VCaP (cell line): ENCODE measurements at regions not wholly inside any gene's neighbourhood (a gene's known extent, or its start where the extent isn't known, plus 50 kb on each side); places are given as distances from the start of the nearest gene placed in this dataset.

Source experiments
- H3K27ac ChIP-seq: fragments of 450-650 bp; 2 replicates; pipeline ENCODE4 v1.5.1; 2017
- TF ChIP-seq, protein P1 (sequence below): fragments of 450-650 bp; conservative IDR thresholded peaks from 2 replicates; pipeline ENCODE4 v1.5.1; 2017; ENCODE audit warnings: mild to moderate bottlenecking, moderate library complexity

DNA sequence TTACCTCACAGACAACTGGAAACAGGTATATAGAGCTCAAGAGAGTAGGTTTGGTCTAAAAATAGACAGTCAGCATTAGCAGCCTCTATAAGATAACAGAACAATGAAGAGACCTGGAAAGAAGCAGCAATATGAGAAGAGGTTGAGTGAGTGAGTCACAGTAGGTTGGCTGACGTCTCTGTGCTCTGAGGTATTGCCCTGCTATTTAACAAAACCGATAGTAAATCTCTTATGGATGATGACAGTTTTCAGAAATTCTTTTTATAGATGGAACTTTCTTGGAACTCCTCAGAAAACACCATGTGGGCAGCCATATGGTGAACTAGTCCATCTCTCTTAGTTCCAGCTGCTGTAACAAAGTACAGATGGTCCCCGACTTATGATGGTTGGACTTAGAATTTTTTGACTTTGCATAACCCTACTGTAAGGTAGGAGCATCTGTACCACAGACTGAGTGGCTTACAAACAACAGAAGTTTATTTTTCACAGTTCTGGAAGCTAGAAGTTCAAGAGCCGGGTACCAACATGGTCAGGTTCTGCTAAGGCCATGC, 123.5 kb downstream of the MBD2 start:
- TF ChIP-seq, protein P1, sequence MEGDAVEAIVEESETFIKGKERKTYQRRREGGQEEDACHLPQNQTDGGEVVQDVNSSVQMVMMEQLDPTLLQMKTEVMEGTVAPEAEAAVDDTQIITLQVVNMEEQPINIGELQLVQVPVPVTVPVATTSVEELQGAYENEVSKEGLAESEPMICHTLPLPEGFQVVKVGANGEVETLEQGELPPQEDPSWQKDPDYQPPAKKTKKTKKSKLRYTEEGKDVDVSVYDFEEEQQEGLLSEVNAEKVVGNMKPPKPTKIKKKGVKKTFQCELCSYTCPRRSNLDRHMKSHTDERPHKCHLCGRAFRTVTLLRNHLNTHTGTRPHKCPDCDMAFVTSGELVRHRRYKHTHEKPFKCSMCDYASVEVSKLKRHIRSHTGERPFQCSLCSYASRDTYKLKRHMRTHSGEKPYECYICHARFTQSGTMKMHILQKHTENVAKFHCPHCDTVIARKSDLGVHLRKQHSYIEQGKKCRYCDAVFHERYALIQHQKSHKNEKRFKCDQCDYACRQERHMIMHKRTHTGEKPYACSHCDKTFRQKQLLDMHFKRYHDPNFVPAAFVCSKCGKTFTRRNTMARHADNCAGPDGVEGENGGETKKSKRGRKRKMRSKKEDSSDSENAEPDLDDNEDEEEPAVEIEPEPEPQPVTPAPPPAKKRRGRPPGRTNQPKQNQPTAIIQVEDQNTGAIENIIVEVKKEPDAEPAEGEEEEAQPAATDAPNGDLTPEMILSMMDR = no peak
- no peak overlapping the region for H3K27ac ChIP-seq

GRCh38 chr18:54100466-54100865, 124.0 kb downstream of the MBD2 start:
- TF ChIP-seq, protein P1 = no peak

DNA sequence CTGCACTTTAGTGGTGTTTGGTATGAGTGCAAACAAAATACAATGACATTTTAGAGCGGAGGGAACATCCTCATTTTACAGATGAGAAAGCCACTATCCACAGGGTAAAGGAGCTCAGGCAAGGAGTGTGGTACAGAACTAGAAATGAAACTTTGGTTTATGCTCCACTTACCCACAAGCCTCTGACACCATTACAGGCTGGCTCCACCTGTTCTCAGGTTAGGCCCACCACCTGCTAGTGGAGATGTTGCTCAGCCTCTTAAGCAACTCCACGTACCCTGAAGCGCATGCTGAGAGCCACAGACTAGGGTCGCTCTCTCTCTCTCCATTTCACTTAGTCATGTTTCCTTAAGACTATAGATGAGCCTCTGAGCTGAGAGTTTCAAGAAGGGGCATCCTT, 130.0 kb downstream of the MBD2 start:
- no peak overlapping the region for H3K27ac ChIP-seq
- TF ChIP-seq, protein P1 = no peak

More at GRCh38 chr18:54100466-54100865, 124.0 kb downstream of the MBD2 start:
- no peak overlapping the region for H3K27ac ChIP-seq

- TF ChIP-seq, protein P1 = no peak
- no peak overlapping the region for H3K27ac ChIP-seq
These were observed 133.6 kb downstream of the MBD2 start for GRCh38 chr18:54090856-54091255.

DNA sequence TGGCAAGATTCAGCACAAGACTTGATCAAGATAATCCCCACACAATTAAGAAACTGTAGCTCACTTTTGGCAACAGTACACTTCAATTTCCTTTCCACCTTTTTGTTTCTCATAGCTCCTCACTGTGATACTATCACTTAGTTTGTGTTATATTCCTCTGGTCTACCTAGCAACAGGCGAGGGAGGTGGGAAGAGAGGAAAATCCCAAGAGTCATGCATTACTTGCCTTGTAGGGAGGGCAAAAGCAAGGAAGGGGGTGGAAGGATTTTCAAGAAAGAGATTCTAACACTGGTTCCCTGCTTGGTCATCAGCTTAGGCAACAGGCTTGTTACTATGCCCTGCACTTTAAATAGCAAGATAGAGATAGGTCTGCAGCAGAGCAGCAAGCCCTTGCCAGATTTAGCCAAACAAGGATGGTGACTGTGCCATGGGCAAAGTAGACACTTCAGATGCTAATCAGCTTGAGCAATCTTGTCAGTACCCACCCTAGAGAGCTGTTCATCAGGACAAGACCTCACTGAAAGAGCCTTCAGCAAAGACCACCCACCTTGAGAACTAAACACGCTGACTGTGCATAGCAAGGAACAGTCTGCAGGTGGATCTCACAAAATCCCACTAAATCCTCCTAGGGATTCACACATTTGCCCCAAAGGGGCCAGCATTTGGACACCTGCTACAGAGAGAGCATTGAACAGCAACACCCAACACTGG, 134.6 kb downstream of the MBD2 start:
- no peak overlapping the region for H3K27ac ChIP-seq
- TF ChIP-seq, protein P1 = no peak

DNA sequence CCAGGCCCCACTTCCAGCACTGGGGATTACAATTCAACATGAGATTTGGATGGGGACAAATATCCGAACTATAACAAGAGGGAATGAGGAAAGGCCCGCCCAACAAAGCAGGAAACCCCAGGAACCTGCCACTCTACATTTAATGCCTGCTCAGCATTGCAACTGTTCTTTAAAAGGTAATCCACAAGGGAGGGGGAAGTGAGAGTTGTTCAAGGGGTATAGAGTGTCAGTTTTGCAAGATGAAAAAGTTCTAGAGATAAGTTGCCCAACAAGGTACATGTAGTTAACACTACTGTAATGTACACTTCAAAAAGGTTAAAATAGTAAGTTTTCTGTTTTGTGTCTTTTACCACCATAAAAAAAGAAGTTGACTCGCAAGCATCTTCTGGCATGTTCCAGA, 137.6 kb downstream of the MBD2 start:
- TF ChIP-seq, protein P1 = no peak
- H3K27ac ChIP-seq = no peak overlapping the region

DNA sequence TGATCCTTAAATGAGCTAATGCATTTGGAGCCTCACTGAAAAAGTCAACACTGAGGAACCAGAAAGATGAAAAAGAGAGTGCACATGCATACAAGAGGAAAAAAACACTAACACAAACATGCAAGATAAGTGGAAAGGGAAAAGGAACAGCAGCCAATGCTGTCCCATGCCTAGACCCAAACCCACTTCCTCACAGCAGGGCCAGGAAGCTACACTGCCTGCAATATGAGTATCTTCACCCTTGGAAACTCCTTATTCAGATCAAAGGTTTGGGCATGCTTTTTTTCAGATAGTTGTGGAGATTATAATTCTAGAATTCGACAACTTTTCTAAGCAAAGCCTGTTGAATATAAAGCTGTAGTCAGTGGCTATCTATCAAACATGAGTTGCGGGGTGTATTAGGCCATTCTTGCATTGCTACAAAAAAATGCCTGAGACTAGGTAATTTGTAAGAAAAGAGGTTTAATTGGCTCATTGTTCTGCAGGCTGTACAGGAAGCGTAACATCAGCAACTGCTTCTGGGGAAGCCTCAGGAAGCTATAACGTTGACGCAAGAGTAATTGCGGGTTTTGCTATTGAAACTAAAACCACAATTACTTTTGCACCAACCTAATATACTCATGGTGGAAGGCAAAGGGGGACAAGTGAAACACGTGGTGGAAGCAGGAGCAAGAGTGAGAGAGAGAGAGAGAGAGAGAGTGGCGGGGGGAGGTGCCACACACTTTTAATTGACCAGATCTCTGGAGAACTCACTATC, 138.2 kb downstream of the MBD2 start:
- TF ChIP-seq, protein P1 = no peak
- H3K27ac ChIP-seq = no peak overlapping the region
